ENCODE measurements at regions not wholly inside any gene's neighbourhood (a gene's known extent, or its start where the extent isn't known, plus 50 kb on each side); places are given as distances from the start of the nearest gene placed in this dataset.
A peak's percentile ranks its signal among the peaks of the same experiment; 100 is the strongest.
"Not testable (repeated sequence)": the region's sequence is repeated elsewhere in the genome, so short reads cannot be mapped to it uniquely, and the experiment has no call there.

- DNase-seq, result no peak
Observed at GRCh38 chr12:114616081-114616480, 67.9 kb downstream of the TBX3 start.

DNA sequence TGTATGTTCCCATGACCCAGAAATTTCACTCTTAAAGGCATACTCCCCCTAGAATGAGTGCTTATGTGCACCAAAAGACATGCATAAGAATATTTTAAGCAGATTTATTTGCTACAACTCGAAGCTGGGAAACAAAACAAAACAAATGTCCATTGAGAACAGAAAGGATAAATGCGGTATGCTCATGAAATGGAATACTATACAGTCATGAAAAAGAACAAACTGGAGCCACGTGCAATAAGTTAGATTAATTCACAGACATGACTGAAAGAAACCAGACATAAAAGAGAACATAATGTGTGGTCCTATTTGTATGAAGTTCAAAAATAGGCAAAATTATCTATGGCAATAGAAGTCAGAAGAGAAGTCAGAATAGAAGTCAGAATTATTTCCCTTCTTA is 69.9 kb downstream of the TBX3 start:
- DNase-seq, result no peak

GRCh38 chr12:114612062-114612461 is 71.9 kb downstream of the TBX3 start:
- no peak for DNase-seq

- no peak for DNase-seq
Observed at GRCh38 chr12:114611145-114612018, 72.6 kb downstream of the TBX3 start.

DNA sequence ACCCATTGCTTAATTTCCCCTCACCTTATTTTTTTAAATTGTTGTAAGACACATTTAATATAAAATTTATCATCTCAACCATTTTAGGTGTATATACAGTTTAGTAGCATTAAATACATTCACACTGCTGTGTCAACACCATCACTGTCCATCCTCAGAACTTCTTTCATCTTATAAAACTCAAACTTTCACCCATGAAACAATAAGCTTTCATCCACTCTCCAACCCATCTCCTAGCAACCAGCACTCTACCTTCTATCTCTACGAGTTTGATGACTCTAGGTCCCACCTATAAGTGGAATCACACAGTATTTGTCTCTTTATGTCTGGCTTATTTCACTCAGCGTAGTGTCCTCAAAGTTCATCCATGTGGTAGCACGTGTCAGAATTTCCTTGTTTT is 75.5 kb downstream of the TBX3 start:
- DNase-seq, result no peak

- no peak for DNase-seq
Observed at GRCh38 chr12:114605918-114606317, 78.1 kb downstream of the TBX3 start.

GRCh38 chr12:114604606-114605005 is 79.4 kb downstream of the TBX3 start:
- DNase-seq, result no peak

GRCh38 chr12:114600584-114600983 is 83.4 kb downstream of the TBX3 start:
- DNase-seq, result not testable (repeated sequence)

DNA sequence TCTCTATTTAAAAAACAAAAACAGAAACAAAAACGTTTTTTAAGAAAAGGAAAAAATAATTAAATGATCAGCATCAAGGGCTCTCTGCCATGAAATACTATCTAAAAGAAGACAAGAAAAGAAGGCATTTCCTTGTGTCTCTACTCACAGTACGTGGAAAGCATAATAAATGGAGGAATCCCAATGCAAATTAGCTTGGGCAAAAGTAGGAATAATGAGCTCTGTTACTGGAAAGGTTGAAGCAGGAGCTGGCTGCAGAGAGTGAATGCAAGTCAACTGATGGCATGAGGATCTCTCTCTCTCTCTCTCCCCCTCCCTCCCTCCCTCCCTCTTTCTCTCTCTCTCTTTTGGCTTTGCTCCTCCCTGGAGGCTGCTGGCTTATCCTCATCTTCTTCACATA is 85.9 kb downstream of the TBX3 start:
- DNase-seq, result no peak

DNA sequence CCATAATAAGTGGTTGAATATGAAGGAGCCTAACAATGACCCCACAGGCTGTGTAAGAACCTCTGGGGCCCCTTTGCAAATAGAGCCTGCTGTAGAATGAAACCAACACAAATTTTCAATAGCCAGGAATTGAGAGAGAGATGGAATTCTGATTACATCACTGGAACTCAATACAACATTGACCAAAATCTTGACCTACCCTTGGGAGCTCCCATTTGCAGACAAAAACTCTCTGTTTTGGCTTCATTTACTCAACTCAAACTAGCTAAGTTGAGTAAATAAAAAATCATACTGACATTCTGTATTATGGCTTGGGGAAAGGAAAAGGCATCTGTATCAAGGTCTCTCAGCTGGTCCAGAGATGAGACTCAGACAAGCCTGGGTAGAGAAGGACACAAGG is 91.0 kb downstream of the TBX3 start:
- DNase-seq, result no peak

DNA sequence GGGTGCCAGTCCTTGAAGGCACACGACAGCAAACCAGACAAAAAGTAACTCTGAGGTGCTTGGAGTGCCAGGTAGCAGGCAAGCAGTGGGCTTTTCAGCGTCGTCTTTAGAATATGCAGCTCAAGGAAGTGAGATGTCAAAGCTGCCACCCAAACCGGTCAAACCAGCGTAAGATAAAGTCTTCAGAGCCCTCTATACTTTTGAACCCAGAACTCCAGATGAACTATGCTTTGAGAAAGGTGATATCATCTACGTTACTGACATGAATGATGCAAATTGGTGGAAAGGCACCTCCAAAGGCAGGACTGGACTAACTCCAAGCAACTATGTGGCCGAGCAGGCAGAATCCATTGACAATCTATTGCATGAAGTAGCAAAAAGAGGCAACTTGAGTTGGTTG is 95.9 kb downstream of the TBX3 start:
- no peak for DNase-seq

- DNase-seq, result no peak
Observed at GRCh38 chr12:114580306-114580705, 103.7 kb downstream of the TBX3 start.

GRCh38 chr12:114579389-114579788 is 104.6 kb downstream of the TBX3 start:
- no peak for DNase-seq

DNA sequence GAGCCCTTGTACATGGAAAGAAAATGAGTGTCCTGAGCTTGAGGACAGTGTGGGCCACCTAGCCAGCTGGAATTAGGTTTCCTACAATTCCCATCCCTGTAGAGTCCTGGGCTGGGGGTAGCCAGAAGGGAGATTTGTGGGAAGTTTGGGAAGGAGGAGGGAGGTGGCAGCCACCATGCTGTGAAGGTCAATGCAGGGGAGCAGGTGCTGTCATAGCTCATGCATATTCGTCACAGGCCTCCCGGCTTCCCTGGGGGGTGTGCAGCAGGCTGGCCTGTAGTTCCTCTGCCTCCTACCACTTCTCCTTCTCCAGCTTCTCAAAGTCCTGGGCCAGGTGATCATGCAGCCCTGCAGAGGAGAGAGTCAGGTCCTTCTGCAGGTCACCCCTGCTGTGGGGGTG is 121.3 kb downstream of the TBX3 start:
- no peak for DNase-seq

- DNase-seq, result no peak
Observed at GRCh38 chr12:114555451-114555850, 128.5 kb downstream of the TBX3 start.

- DNase-seq, result no peak
Observed at GRCh38 chr12:114547636-114548035, 136.3 kb downstream of the TBX3 start.

DNA sequence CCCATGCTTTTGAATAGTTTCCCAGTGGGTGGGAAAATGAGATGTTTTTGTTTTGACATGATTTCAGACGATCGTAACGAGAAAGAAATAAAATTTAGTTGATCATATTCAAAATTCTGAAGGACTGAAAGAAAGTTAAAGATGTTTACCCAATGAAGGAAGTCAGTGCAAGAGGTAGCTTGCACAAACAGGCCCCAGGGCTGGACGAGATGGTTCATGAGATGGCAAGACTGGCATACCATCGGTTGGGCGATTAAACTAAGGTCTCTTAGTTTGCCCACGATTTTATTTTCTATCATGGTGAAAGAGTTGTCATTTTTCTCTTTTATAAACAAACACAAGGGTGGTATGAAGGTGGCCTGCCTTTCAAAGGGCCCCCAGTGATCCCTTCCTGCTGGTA is 124.5 kb upstream of the TBX5 start:
- DNase-seq, result no peak

DNA sequence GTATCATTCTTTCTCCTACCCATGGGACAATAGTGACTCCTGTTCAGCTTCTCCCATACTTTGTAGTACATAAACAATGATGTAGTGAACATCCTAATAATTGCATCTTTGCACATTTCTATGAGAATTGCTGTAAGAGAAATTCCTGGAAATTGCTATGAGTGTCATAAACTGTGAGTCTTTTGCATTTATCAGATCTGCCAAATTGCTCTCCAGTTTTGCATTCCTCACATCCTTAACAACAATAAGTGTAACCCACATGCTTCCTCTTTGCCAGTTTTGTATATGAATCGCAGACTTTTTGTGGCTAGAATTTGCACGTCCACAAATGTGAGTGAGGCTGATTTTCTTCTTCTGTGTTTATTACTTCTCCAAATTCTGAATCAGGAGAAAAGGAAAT is 124.0 kb upstream of the TBX5 start:
- DNase-seq, result no peak

- DNase-seq, result no peak
Observed at GRCh38 chr12:114528766-114529165, 122.8 kb upstream of the TBX5 start.

- not testable (repeated sequence) for DNase-seq
Observed at GRCh38 chr12:114521160-114521559, 115.2 kb upstream of the TBX5 start.

- no peak for DNase-seq
Observed at GRCh38 chr12:114512351-114512750, 106.4 kb upstream of the TBX5 start.

- DNase-seq, result peak; percentile 60
Observed at GRCh38 chr12:114508529-114509129, 102.7 kb upstream of the TBX5 start.

GRCh38 chr12:114506651-114507050 is 100.7 kb upstream of the TBX5 start:
- no peak for DNase-seq

DNA sequence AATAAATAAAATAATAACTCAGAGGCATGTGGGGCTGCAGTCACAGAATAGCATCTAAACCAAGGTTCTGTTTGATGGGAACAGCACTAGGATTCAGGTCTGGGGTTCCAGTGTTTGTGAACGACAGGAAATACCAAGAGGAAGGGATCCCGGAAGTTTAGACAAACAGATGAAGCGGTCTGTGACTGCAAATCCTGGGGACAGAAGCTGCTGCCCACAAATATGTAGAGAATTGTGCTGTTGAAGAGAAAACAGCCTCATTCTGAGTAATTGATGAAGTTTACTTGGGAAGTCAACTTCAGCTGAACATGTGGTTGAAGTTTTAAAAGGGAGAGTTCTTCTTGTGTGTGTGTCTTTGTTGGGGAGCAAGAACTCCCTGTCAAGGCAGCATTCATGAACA is 98.4 kb upstream of the TBX5 start:
- no peak for DNase-seq

GRCh38 chr12:114501474-114501807 is 95.5 kb upstream of the TBX5 start:
- no peak for DNase-seq
